ENCODE measurements at regions not wholly inside any gene's neighbourhood (a gene's known extent, or its start where the extent isn't known, plus 50 kb on each side); places are given as distances from the start of the nearest gene placed in this dataset.

- Histone ChIP-seq H3K27ac (no peak overlapping the region), H3K4me1 (no peaks in the 10 kb centered on the region), H3K36me3 (no peaks in the 10 kb centered on the region), H3K9me3 (no peaks in the 10 kb centered on the region), H3K9ac (ENCODE audit: low read depth in 2 of 2, low read length in 2 of 2) (no peak overlapping the region), H3K4me3 (no peak overlapping the region), H3K27me3 (no peaks in the 10 kb centered on the region)
- intact Hi-C loops (cut with DNase I): no loop called here
- TF ChIP-seq CTCF (IDR thresholded peaks at IDR 0.05): no peak
- DNase-seq: no peak
Measured at GRCh38 chr5:15304914-15305834, 194.8 kb upstream of the FBXL7 start.

- intact Hi-C loops (cut with DNase I): no loop called here
Measured at GRCh38 chr5:15304066-15304731, 195.8 kb upstream of the FBXL7 start.

GRCh38 chr5:15300141-15300540, 199.8 kb upstream of the FBXL7 start:
- Histone ChIP-seq H3K27ac (no peak overlapping the region), H3K9me3 (no peaks in the 10 kb centered on the region), H3K4me3 (no peak overlapping the region), H3K27me3 (no peaks in the 10 kb centered on the region), H3K36me3 (no peaks in the 10 kb centered on the region), H3K4me1 (no peaks in the 10 kb centered on the region), H3K9ac (ENCODE audit: low read depth in 2 of 2, low read length in 2 of 2) (no peak overlapping the region)
- no peak for TF ChIP-seq CTCF (IDR thresholded peaks at IDR 0.05)
- no peak for DNase-seq
- intact Hi-C loops (cut with DNase I): no loop called here

More at GRCh38 chr5:15304066-15304731, 195.8 kb upstream of the FBXL7 start:
- Histone ChIP-seq H3K27ac (no peak overlapping the region), H3K36me3 (no peaks in the 10 kb centered on the region), H3K4me1 (no peaks in the 10 kb centered on the region), H3K9me3 (no peaks in the 10 kb centered on the region), H3K9ac (ENCODE audit: low read depth in 2 of 2, low read length in 2 of 2) (no peak overlapping the region), H3K27me3 (no peaks in the 10 kb centered on the region), H3K4me3 (no peak overlapping the region)
- DNase-seq: no peak
- TF ChIP-seq CTCF (IDR thresholded peaks at IDR 0.05): no peak

GRCh38 chr5:15290953-15291352, 209.0 kb upstream of the FBXL7 start:
- Histone ChIP-seq H3K36me3 (no peaks in the 10 kb centered on the region), H3K27ac (no peak overlapping the region), H3K9ac (ENCODE audit: low read depth in 2 of 2, low read length in 2 of 2) (no peak overlapping the region), H3K4me3 (no peak overlapping the region), H3K27me3 (no peaks in the 10 kb centered on the region), H3K4me1 (no peaks in the 10 kb centered on the region), H3K9me3 (no peaks in the 10 kb centered on the region)
- DNase-seq: no peak
- intact Hi-C loops (cut with DNase I): no loop called here
- no peak for TF ChIP-seq CTCF (IDR thresholded peaks at IDR 0.05)

GRCh38 chr5:15286650-15287049, 213.3 kb upstream of the FBXL7 start:
- Histone ChIP-seq H3K27me3 (no peaks in the 10 kb centered on the region), H3K9ac (ENCODE audit: low read depth in 2 of 2, low read length in 2 of 2) (no peak overlapping the region), H3K9me3 (no peaks in the 10 kb centered on the region), H3K4me1 (no peaks in the 10 kb centered on the region), H3K27ac (no peak overlapping the region), H3K4me3 (no peak overlapping the region), H3K36me3 (no peaks in the 10 kb centered on the region)
- DNase-seq: no peak
- intact Hi-C loops (cut with DNase I): no loop called here
- no peak for TF ChIP-seq CTCF (IDR thresholded peaks at IDR 0.05)
